H9 (cell line): ENCODE measurements at regions not wholly inside any gene's neighbourhood (a gene's known extent, or its start where the extent isn't known, plus 50 kb on each side); places are given as distances from the start of the nearest gene placed in this dataset.

ENCODE experiments used
- DNase-seq: peaks from one replicate; pipeline ENCODE4 v3.0.0-alpha.2; 2017
- H2AFZ ChIP-seq: one replicate; pipeline ENCODE4 v1.6.1; 2013; ENCODE audit warnings: mild to moderate bottlenecking, low read length, control low read depth, moderate library complexity
- H2AK5ac ChIP-seq: 2 replicates; pipeline ENCODE4 v1.6.1; 2013; ENCODE audit warnings: low read length, control low read depth, mixed read lengths; ENCODE audit not compliant: insufficient read length
- H2BK120ac ChIP-seq: one replicate; pipeline ENCODE4 v1.6.1; 2013; ENCODE audit warnings: low read depth, mild to moderate bottlenecking, low read length, control low read depth, inconsistent platforms; ENCODE audit not compliant: poor library complexity, severe bottlenecking
- H2BK12ac ChIP-seq: 2 replicates; pipeline ENCODE4 v1.6.1; 2013; ENCODE audit warnings: low read length, control low read depth, mixed read lengths, low read depth; ENCODE audit not compliant: insufficient read length
- H2BK15ac ChIP-seq: 2 replicates; pipeline ENCODE4 v1.6.1; 2013; ENCODE audit warnings: low read depth, low read length, control low read depth
- H2BK20ac ChIP-seq: one replicate; pipeline ENCODE4 v1.6.1; 2013; ENCODE audit warnings: low read depth, mild to moderate bottlenecking, low read length, control low read depth, inconsistent platforms; ENCODE audit not compliant: poor library complexity, severe bottlenecking
- H2BK5ac ChIP-seq: 2 replicates; pipeline ENCODE4 v1.6.1; 2013; ENCODE audit warnings: low read length, control low read depth, mixed read lengths; ENCODE audit not compliant: insufficient read length
- H3K14ac ChIP-seq: 2 replicates; pipeline ENCODE4 v1.6.1; 2013; ENCODE audit warnings: low read length, control low read depth; ENCODE audit not compliant: insufficient read depth
- H3K18ac ChIP-seq: 2 replicates; pipeline ENCODE4 v1.6.1; 2013; ENCODE audit warnings: low read depth, mild to moderate bottlenecking, mixed read lengths, low read length, control low read depth; ENCODE audit not compliant: insufficient read length
- H3K23ac ChIP-seq: 2 replicates; pipeline ENCODE4 v1.6.1; 2013; ENCODE audit warnings: low read length, control low read depth, mixed read lengths, low read depth; ENCODE audit not compliant: insufficient read length
- H3K23me2 ChIP-seq: 2 replicates; pipeline ENCODE4 v1.6.1; 2013; ENCODE audit warnings: low read depth, mild to moderate bottlenecking, mixed read lengths, low read length, control low read depth; ENCODE audit not compliant: insufficient read length, poor library complexity, severe bottlenecking
- H3K27ac ChIP-seq: 2 replicates; pipeline ENCODE4 v1.5.1; 2013; ENCODE audit warnings: low read length, control low read depth, mixed read lengths, low read depth; ENCODE audit not compliant: insufficient read length
- H3K27me3 ChIP-seq: 2 replicates; pipeline ENCODE4 v1.6.1; 2013; ENCODE audit warnings: low read length, control low read depth, inconsistent platforms; ENCODE audit not compliant: insufficient read depth
- H3K4ac ChIP-seq: 2 replicates; pipeline ENCODE4 v1.6.1; 2013; ENCODE audit warnings: low read depth, mild to moderate bottlenecking, control low read depth, inconsistent platforms, low read length, moderate library complexity
- H3K4me1 ChIP-seq: 2 replicates; pipeline ENCODE4 v1.6.1; 2013; ENCODE audit warnings: low read length, control low read depth, inconsistent platforms; ENCODE audit not compliant: insufficient read depth
- H3K4me2 ChIP-seq: 2 replicates; pipeline ENCODE4 v1.6.1; 2013; ENCODE audit warnings: low read length, control low read depth, mixed read lengths; ENCODE audit not compliant: insufficient read length, insufficient read depth
- H3K56ac ChIP-seq: 2 replicates; pipeline ENCODE4 v1.6.1; 2013; ENCODE audit warnings: low read depth, mild to moderate bottlenecking, mixed read lengths, low read length, control low read depth; ENCODE audit not compliant: insufficient read length
- H3K79me1 ChIP-seq: 2 replicates; pipeline ENCODE4 v1.6.1; 2013; ENCODE audit warnings: low read depth, mild to moderate bottlenecking, moderate library complexity, low read length, control low read depth, inconsistent platforms; ENCODE audit not compliant: insufficient read depth, poor library complexity, severe bottlenecking
- H3K79me2 ChIP-seq: 2 replicates; pipeline ENCODE4 v1.6.1; 2013; ENCODE audit warnings: low read length, control low read depth, inconsistent platforms; ENCODE audit not compliant: insufficient read depth
- H3K9ac ChIP-seq: 2 replicates; pipeline ENCODE4 v1.6.1; 2013; ENCODE audit warnings: low read length, control low read depth, mixed read lengths; ENCODE audit not compliant: insufficient read length; ENCODE audit errors: extremely low read depth
- H3K9me3 ChIP-seq: one replicate; pipeline ENCODE4 v1.6.1; 2013; ENCODE audit warnings: low read depth, low read length, inconsistent platforms; ENCODE audit not compliant: control insufficient read depth
- H3T11ph ChIP-seq: one replicate; pipeline ENCODE4 v1.6.1; 2013; ENCODE audit warnings: mild to moderate bottlenecking, low read length, control low read depth, inconsistent platforms
- H4K20me1 ChIP-seq: one replicate; pipeline ENCODE4 v1.6.1; 2013; ENCODE audit not compliant: control insufficient read depth, insufficient read length, insufficient read depth
- H4K5ac ChIP-seq: 2 replicates; pipeline ENCODE4 v1.6.1; 2013; ENCODE audit warnings: low read depth, mild to moderate bottlenecking, mixed read lengths, low read length, control low read depth; ENCODE audit not compliant: insufficient read length
- H4K8ac ChIP-seq: replicated peaks from 2 replicates; pipeline ENCODE4 v1.6.1; 2013; ENCODE audit warnings: low read length, control low read depth, mixed read lengths, low read depth; ENCODE audit not compliant: insufficient read length
- H4K91ac ChIP-seq: 2 replicates; pipeline ENCODE4 v1.6.1; 2013; ENCODE audit warnings: low read depth, mild to moderate bottlenecking, moderate library complexity, mixed read lengths, low read length, control low read depth; ENCODE audit not compliant: insufficient read length
- H3K27ac Mint-ChIP-seq, 3 experiments: 2 replicates in 2 of 3; 3 replicates in 1 of 3; pipeline ENCODE4 v1.8.0; 2020 to 2021; ENCODE audit warnings: mixed read lengths in 3 of 3, mild to moderate bottlenecking in 1 of 3, moderate library complexity in 1 of 3
- H3K27me3 Mint-ChIP-seq: 2 replicates; pipeline ENCODE4 v1.8.0; 2021; ENCODE audit warnings: low read depth, mild to moderate bottlenecking, moderate library complexity, mixed read lengths
- H3K36me3 Mint-ChIP-seq, 3 experiments: 2 replicates in 2 of 3; 3 replicates in 1 of 3; pipeline ENCODE4 v1.8.0; 2020 to 2021; ENCODE audit warnings: low read depth in 3 of 3, mixed read lengths in 3 of 3; ENCODE audit not compliant: insufficient read depth in 1 of 3
- H3K4me1 Mint-ChIP-seq, 2 experiments: 2 replicates each; pipeline ENCODE4 v1.8.0; 2020; ENCODE audit warnings: mixed read lengths in 2 of 2
- H3K4me3 Mint-ChIP-seq, 2 experiments: 2 replicates in 1 of 2; 3 replicates in 1 of 2; pipeline ENCODE4 v1.8.0; 2020 to 2021; ENCODE audit warnings: mild to moderate bottlenecking in 2 of 2, mixed read lengths in 2 of 2, moderate library complexity in 1 of 2
- H3K9me3 Mint-ChIP-seq, 2 experiments: 2 replicates in 1 of 2; 3 replicates in 1 of 2; pipeline ENCODE4 v1.8.0; 2020; ENCODE audit warnings: mild to moderate bottlenecking in 2 of 2, mixed read lengths in 2 of 2, moderate library complexity in 1 of 2
- CTCF ChIP-seq: fragments of 200-600 bp; sonication (generic); conservative IDR thresholded peaks from 3 replicates; pipeline ENCODE4 v1.8.0; 2021; ENCODE audit warnings: antibody characterized with exemption, mild to moderate bottlenecking

GRCh38 chr18:39464006-39464405, 1898.4 kb upstream of the CELF4 start:
- H3K4me2 ChIP-seq = no peak overlapping the region
- H3K4me1 Mint-ChIP-seq = peaks cover 4% of the 10 kb centered on the region in 2 experiments
- H3K79me2 ChIP-seq = no peaks in the 10 kb centered on the region
- H4K5ac ChIP-seq = no peak overlapping the region
- no peaks in the 10 kb centered on the region for H3K23me2 ChIP-seq
- no peak overlapping the region for H4K91ac ChIP-seq
- H3K27ac Mint-ChIP-seq = no peak overlapping the region
- H3T11ph ChIP-seq = no peak overlapping the region
- no peak overlapping the region for H3K27ac ChIP-seq
- H2BK12ac ChIP-seq = no peak overlapping the region
- H3K27me3 ChIP-seq = no peaks in the 10 kb centered on the region
- no peaks in the 10 kb centered on the region; the same call in 1 of the 2 replicates for H3K4me1 ChIP-seq
- no peaks in the 10 kb centered on the region for H3K9me3 Mint-ChIP-seq
- H4K8ac ChIP-seq = no peak overlapping the region
- no peak overlapping the region for H3K9ac ChIP-seq
- H2BK120ac ChIP-seq = no peak overlapping the region
- H3K9me3 ChIP-seq = no peaks in the 10 kb centered on the region
- DNase-seq = no peak
- no peaks in the 10 kb centered on the region; a peak in 2 of 7 replicates for H3K36me3 Mint-ChIP-seq
- H4K20me1 ChIP-seq = no peaks in the 10 kb centered on the region
- H3K23ac ChIP-seq = no peak overlapping the region
- H2BK15ac ChIP-seq = no peak overlapping the region
- H2BK20ac ChIP-seq = no peak overlapping the region
- no peaks in the 10 kb centered on the region for H3K79me1 ChIP-seq
- no peaks in the 10 kb centered on the region for H3K27me3 Mint-ChIP-seq
- no peak overlapping the region for H2BK5ac ChIP-seq
- no peak overlapping the region for H3K4me3 Mint-ChIP-seq
- no peak overlapping the region for H2AFZ ChIP-seq
- H3K18ac ChIP-seq = no peak overlapping the region
- no peak overlapping the region for H3K4ac ChIP-seq
- no peak for TF ChIP-seq CTCF
- no peak overlapping the region for H3K56ac ChIP-seq
- no peak overlapping the region for H3K14ac ChIP-seq
- no peak overlapping the region for H2AK5ac ChIP-seq
